GM12878 (cell line): ENCODE measurements at regions not wholly inside any gene's neighbourhood (a gene's known extent, or its start where the extent isn't known, plus 50 kb on each side); places are given as distances from the start of the nearest gene placed in this dataset.
"Not testable (repeated sequence)": the region's sequence is repeated elsewhere in the genome, so short reads cannot be mapped to it uniquely, and the experiment has no call there.

Experiments
- ATAC-seq: fragments of 200-7000 bp; cut with Tn5 transposase; 3 replicates; pipeline ENCODE4 v1.9.1; 2020; ENCODE audit warnings: mild to moderate bottlenecking, moderate library complexity
- BruUV-seq: library from RNA; stranded (reverse); fragments of 400-500 nt; replicated peaks from 2 replicates; lab custom pipeline; 2021; lab: Mats Ljungman, UMichigan
- CTCF ChIA-PET: fragments of 300-600 bp; sonication (Branson Sonifier 250); formaldehyde crosslinking; extraction: SDS; loops from one replicate; lab custom pipeline; 2021; ENCODE audit warnings: inconsistent platforms; lab: Yijun Ruan, JAX
- POLR2A ChIA-PET: fragments of 350-600 bp; formaldehyde crosslinking; extraction: SDS; loops from one replicate; lab custom pipeline; 2021; ENCODE audit warnings: inconsistent platforms; lab: Charles Lee
- RAD21 ChIA-PET: fragments of 300-600 bp; sonication (Branson Sonifier 250); formaldehyde crosslinking; loops from one replicate; lab custom pipeline; 2023; ENCODE audit warnings: antibody characterized with exemption; ENCODE audit not compliant: unreplicated experiment; lab: Charles Lee
- SMC1A ChIA-PET: fragments of 300-600 bp; sonication (Branson Sonifier 250); formaldehyde crosslinking; loops from one replicate; lab custom pipeline; 2023; ENCODE audit not compliant: unreplicated experiment, uncharacterized antibody; lab: Charles Lee
- DNase-seq: peaks from one replicate; pipeline ENCODE4 v3.0.0-alpha.2; 2011; ENCODE audit warnings: low read depth, low spot score
- FAIRE-seq: peaks from 3 replicates; lab custom pipeline; 2011; peaks lifted over from hg19 to GRCh38; lab: Jason Lieb, UNC
- H2AFZ ChIP-seq: 2 replicates; pipeline ENCODE4 v1.6.0; 2011; ENCODE audit warnings: low read depth, low read length, control low read depth; ENCODE audit not compliant: control insufficient read depth
- H3K27ac ChIP-seq: 2 replicates; pipeline ENCODE4 v1.5.1; 2011; ENCODE audit warnings: control low read depth; ENCODE audit not compliant: control insufficient read depth, insufficient read depth
- H3K27me3 ChIP-seq, 2 experiments: replicated peaks in 1 of 2; 2 replicates each; pipeline versions ENCODE4 v1.6.0 to v1.6.1; 2011; ENCODE audit warnings: low read length in 1 of 2; ENCODE audit not compliant: control insufficient read depth in 2 of 2, insufficient read depth in 2 of 2
- H3K36me3 ChIP-seq, 2 experiments: 2 replicates each; pipeline ENCODE4 v1.5.1; 2011; ENCODE audit warnings: low read length in 1 of 2; ENCODE audit not compliant: control insufficient read depth in 2 of 2, insufficient read depth in 2 of 2
- H3K4me1 ChIP-seq: 2 replicates; pipeline ENCODE4 v1.6.1; 2011; ENCODE audit warnings: mild to moderate bottlenecking, low read length, moderate library complexity, mixed read lengths; ENCODE audit not compliant: control insufficient read depth, insufficient read depth
- H3K4me2 ChIP-seq: 2 replicates; pipeline ENCODE4 v1.6.0; 2011; ENCODE audit warnings: control low read depth; ENCODE audit not compliant: control insufficient read depth, insufficient read depth
- H3K4me3 ChIP-seq: fragments of 200-600 bp; sonication (generic); 2 replicates; pipeline ENCODE4 v1.5.1; 2016
- H3K79me2 ChIP-seq: 2 replicates; pipeline ENCODE4 v1.6.0; 2011; ENCODE audit warnings: low read length; ENCODE audit not compliant: control insufficient read depth, insufficient read depth
- H3K9ac ChIP-seq: 2 replicates; pipeline ENCODE4 v1.8.0; 2011; ENCODE audit warnings: low read length, control low read depth, mixed read lengths; ENCODE audit not compliant: control insufficient read depth, insufficient read depth
- H3K9me3 ChIP-seq: replicated peaks from 3 replicates; pipeline ENCODE4 v1.5.1; 2011; ENCODE audit warnings: mild to moderate bottlenecking, low read length; ENCODE audit not compliant: control insufficient read depth, insufficient read depth
- H4K20me1 ChIP-seq: 2 replicates; pipeline ENCODE4 v1.6.0; 2011; ENCODE audit not compliant: control insufficient read depth, insufficient read depth
- BHLHE40 ChIP-seq, 2 experiments: fragments of 450-650 bp in 1 of 2; IDR thresholded peaks; 2 replicates each; pipeline ENCODE4 v1.6.1; 2011 to 2017; ENCODE audit warnings: low read depth in 2 of 2, borderline replicate concordance in 1 of 2, improper control_type of control experiment in 1 of 2, low read length in 1 of 2, mild to moderate bottlenecking in 1 of 2
- EP300 ChIP-seq, 2 experiments: fragments of 150-350 bp in 1 of 2; IDR thresholded peaks; 2 replicates each; pipeline ENCODE4 v1.6.1; 2011 to 2012; ENCODE audit warnings: low read depth in 2 of 2, low read length in 2 of 2, borderline replicate concordance in 1 of 2, improper control_type of control experiment in 1 of 2, inconsistent platforms in 1 of 2; ENCODE audit not compliant: control insufficient read depth in 1 of 2
- JUNB ChIP-seq: IDR thresholded peaks from 2 replicates; pipeline ENCODE4 v1.6.1; 2016; ENCODE audit warnings: antibody characterized with exemption, mild to moderate bottlenecking
- MEF2A ChIP-seq: IDR thresholded peaks from 2 replicates; pipeline ENCODE4 v1.6.1; 2011; ENCODE audit warnings: low read depth, mild to moderate bottlenecking, low read length, moderate library complexity; ENCODE audit not compliant: insufficient read depth
- RBBP5 ChIP-seq: fragments of 200-600 bp; sonication (generic); conservative IDR thresholded peaks from 2 replicates; pipeline ENCODE4 v1.6.1; 2016
- RELA ChIP-seq: fragments of 450-650 bp; IDR thresholded peaks from 2 replicates; pipeline ENCODE4 v1.8.0; 2014; ENCODE audit warnings: borderline replicate concordance; ENCODE audit not compliant: partially characterized antibody
- ZBTB4 ChIP-seq: fragments of 450-650 bp; formaldehyde crosslinking; IDR thresholded peaks from 2 replicates; pipeline ENCODE4 v1.4.0; 2022; ENCODE audit warnings: mild to moderate bottlenecking, moderate library complexity
- WGBS: methylation state at CpG from one replicate; pipeline ENCODE4 v1.1.6; 2016; ENCODE audit warnings: low lambda C conversion rate; ENCODE audit not compliant: insufficient replicate concordance, insufficient coverage; ENCODE audit errors: missing lambda C conversion rate; 5-methylcytosine and 5-hydroxymethylcytosine counted together
- in situ Hi-C: fragments of 300-500 bp; cut with MboI; formaldehyde crosslinking; loops from 9 replicates; pipeline ENCODE4 v1.14.3; 2018; ENCODE audit warnings: mixed read lengths
- intact Hi-C: fragments of 100-400 bp; cut with micrococcal nuclease; formaldehyde crosslinking; loops from one replicate; pipeline ENCODE4 v1.14.2; 2022; ENCODE audit not compliant: unreplicated experiment

- H2AFZ ChIP-seq, result no peak overlapping the region
- no peaks in the 10 kb centered on the region for H3K9me3 ChIP-seq
- in situ Hi-C loops, result no loop called here
- no peaks in the 10 kb centered on the region for H3K36me3 ChIP-seq
- ChIA-PET CTCF (interaction anchor here (1.6 kb wide), 1 partner anchor 141 kb away, joined by 4 read pairs; no protein-coding TSS in a partner anchor), SMC1A (no interaction called here)
- H3K27ac ChIP-seq, result no peak overlapping the region
- no TSS peak for BruUV-seq
- H3K9ac ChIP-seq, result no peak overlapping the region
- no peaks in the 10 kb centered on the region for H3K4me1 ChIP-seq
- TF ChIP-seq EP300 (IDR thresholded peaks at IDR 0.05; ENCODE audit: borderline replicate concordance in 1 of 2, control insufficient read depth in 1 of 2, low read depth in 2 of 2, low read length in 2 of 2), result no peak
- no peak for TF ChIP-seq RBBP5
- no peak for TF ChIP-seq RELA
- TF ChIP-seq ZBTB4 (CRISPR knock-in tag), result no peak
- no peak for TF ChIP-seq JUNB
- TF ChIP-seq BHLHE40 (IDR thresholded peaks at IDR 0.05; ENCODE audit: borderline replicate concordance in 1 of 2, low read depth in 2 of 2, low read length in 1 of 2), result no peak
- TF ChIP-seq MEF2A, result no peak
- TF ChIP-seq, all 136 proteins: peak for 0
- Histone ChIP-seq H3K4me3 (no peak overlapping the region), H3K27me3 (no peaks in the 10 kb centered on the region), H3K79me2 (no peaks in the 10 kb centered on the region), H4K20me1 (no peaks in the 10 kb centered on the region), H3K4me2 (no peak overlapping the region)
- ATAC-seq (no peak), DNase-seq (no peak), FAIRE-seq (no peak)
- ChIA-PET POLR2A (no interaction called here), RAD21 (no interaction called here)
- 24% methylated on average over 5 of the region's 5 CpGs for WGBS
- intact Hi-C loops, result no loop called here
These were observed 183.9 kb upstream of the FIGN start for GRCh38 chr2:163919717-163920116.

GRCh38 chr2:163914486-163914885 lies 178.7 kb upstream of the FIGN start:
- POLR2A ChIA-PET, H3K79me2 ChIP-seq, CTCF ChIA-PET, H3K9me3 ChIP-seq, intact Hi-C loops, H3K4me1 ChIP-seq, H3K4me2 ChIP-seq, H3K36me3 ChIP-seq, ATAC-seq, FAIRE-seq, H3K9ac ChIP-seq, H3K4me3 ChIP-seq, SMC1A ChIA-PET, DNase-seq, H4K20me1 ChIP-seq, BruUV-seq, H2AFZ ChIP-seq, in situ Hi-C loops, RAD21 ChIA-PET, H3K27me3 ChIP-seq, H3K27ac ChIP-seq: not testable (repeated sequence)
- WGBS, result 77% methylated on average over 19 of the region's 19 CpGs

- H2AFZ ChIP-seq, H4K20me1 ChIP-seq, H3K9ac ChIP-seq, H3K4me3 ChIP-seq, H3K36me3 ChIP-seq, H3K79me2 ChIP-seq, H3K4me2 ChIP-seq, BruUV-seq, POLR2A ChIA-PET, SMC1A ChIA-PET, DNase-seq, H3K9me3 ChIP-seq, FAIRE-seq, intact Hi-C loops, in situ Hi-C loops, H3K27ac ChIP-seq, H3K4me1 ChIP-seq, H3K27me3 ChIP-seq, ATAC-seq: not testable (repeated sequence)
- ChIA-PET RAD21 (interaction anchor here (0.6 kb wide), 1 partner anchor 369 kb away, joined by 3 read pairs; no protein-coding TSS in a partner anchor), CTCF (interaction anchor here (1.4 kb wide), 1 partner anchor 27 kb away, joined by 4 read pairs; no protein-coding TSS in a partner anchor)
- 67% methylated on average over 26 of the region's 32 CpGs for WGBS
These were observed 177.7 kb upstream of the FIGN start for GRCh38 chr2:163913532-163913944.
